ENCODE measurements at regions not wholly inside any gene's neighbourhood (a gene's known extent, or its start where the extent isn't known, plus 50 kb on each side); places are given as distances from the start of the nearest gene placed in this dataset.

DNA sequence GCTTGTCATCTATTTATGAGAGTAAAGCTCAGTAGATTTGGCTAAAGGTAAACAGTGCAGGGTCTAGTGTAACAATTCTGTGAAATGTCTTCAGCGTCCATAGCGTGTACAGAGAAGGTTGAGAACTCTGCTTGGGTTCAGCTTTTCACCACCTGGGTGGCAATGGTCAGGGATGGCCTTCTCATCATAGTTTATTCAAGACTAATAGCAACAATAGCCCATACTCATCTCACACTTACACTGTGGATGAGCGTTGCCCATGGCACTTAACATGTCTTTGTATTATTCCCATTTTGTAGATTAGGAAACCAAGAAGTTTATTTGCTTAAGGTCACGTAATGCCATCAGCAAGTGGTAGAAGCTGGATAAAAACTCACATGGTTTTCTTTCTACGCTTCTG is 106.8 kb upstream of the RND3 start:
- DNase-seq, result no peak

DNA sequence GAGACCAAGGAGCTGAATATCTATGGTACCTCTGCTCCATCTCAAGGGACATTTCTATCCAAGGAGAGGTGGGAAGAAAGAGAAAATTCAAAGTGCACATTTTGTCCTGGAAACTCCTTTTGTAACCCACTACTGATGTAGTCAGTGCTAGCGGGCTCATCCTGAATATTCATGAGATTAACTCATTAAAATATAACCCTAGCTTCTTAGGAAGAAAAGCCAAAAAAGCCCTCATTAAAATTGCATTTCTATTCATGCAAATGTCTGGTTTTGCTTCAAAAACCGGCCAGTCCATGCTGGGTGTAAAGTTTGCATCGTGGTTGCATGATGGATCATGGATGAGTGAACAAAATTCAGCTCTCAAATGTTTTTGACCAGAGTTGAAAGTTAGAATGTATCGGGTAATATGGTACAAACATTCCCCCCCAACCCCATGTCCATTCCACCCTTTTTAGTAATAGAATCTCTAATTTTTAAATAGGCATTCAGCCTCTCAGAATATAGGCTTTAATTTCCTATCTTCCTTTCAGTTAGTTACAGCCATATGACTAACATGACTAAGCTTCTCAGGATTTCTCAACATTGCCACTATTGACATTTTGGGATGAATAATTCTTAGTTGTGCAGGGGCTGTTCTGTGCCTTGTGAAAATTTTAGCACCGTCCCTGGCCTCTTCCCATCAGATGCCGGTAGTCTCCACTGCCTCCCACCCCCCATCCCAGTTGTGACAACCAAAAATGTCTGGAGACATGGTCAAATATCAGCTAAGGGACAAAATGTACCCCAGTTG is 104.2 kb upstream of the RND3 start:
- DNase-seq, result no peak

DNA sequence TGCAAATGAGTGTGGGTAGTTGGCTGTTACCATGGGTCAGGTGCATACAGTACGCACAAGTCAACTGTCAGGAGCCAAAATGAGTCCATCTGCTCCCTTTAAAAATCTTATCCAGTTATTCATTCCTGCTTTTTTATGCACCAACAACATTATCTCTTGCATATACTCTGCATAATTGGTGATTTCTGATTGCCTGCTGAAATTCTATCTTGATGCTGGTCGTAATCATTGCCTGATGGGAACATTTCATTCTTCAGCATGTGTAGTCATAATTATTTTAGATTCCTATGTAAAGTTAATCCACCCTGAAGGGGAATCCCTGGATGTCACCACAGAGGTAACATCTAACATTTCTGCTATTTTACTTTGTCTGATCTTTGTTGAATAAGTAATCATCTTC is 102.2 kb upstream of the RND3 start:
- DNase-seq, result no peak

DNA sequence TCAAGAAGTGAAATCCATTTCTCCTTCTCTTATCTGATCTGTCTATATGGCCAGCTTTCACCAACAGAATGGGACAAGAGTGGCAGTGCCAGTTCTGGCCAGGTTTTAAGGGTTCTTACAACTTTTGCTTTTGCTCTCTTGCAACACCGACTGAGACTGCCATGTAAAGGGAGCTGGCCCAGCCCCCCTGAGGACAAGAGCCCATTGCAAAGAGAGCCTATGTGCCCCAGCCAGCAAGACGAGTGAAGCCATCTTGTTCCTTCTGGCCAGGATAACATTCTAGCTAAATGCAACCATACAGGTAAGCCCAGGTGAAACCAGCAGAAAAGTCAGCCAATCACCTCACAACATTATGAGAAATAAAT is 101.0 kb upstream of the RND3 start:
- no peak for DNase-seq

DNA sequence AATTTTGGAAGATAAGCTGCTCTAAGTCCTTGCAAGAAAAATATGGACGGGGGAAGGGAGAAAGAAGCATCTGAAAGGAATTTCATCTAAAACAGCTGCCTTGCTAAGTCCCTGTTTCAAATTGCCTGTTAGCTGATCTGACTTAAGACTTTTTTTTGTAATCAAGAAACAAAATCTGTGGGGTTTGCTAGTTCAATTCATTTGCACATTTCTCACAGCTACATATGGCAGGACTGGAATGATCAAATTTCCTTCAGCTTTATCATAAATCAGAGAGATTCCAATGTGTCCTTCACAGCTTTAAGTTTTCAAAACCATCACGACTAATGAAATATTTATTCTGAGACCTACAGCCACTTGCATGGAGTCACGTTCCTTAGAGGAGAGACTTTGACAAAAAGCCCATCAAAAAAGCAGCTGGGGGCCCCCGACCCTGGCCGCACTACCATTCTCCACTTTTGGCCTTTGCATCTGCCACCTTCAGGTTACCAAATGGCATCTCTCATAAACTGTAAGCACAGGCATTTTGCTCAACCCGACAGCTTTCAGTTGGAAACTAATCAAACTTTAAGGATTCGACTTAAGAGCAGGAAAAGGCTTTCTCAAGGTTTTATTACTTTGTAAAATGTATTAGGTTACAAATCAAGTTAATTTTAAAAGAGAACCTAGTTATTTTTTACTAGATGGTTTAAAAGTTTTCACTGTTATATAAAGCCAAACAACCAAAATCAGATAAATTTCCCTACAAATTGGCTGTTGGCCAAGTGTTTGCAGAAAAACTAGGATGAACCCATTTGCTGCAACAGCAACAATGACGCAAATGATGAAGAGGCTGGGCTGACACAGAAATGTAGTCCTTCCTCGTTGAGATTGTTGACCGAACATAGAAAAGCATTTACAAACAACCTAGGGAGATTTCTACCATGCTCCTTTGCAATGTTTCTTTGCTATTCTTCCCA is 100.4 kb upstream of the RND3 start:
- no peak for DNase-seq

DNA sequence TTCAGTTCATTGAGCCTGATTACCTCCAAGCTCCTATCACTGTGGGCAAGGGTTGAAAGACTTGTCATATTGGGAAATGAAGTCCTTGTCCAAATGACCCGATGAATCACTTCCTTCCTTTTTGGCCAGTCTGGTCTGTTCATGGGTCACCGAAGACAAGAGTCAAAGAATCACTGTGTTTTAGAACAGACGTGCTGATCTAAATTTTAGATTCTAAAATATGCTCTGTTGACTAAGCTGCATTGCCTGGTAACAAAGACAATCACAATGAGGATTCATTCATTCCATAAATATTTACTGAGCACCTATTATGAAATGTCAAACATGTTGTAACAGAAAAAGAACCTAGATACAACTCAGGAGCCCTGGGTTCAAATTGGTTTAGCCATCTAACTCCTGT is 99.4 kb upstream of the RND3 start:
- no peak for DNase-seq

DNA sequence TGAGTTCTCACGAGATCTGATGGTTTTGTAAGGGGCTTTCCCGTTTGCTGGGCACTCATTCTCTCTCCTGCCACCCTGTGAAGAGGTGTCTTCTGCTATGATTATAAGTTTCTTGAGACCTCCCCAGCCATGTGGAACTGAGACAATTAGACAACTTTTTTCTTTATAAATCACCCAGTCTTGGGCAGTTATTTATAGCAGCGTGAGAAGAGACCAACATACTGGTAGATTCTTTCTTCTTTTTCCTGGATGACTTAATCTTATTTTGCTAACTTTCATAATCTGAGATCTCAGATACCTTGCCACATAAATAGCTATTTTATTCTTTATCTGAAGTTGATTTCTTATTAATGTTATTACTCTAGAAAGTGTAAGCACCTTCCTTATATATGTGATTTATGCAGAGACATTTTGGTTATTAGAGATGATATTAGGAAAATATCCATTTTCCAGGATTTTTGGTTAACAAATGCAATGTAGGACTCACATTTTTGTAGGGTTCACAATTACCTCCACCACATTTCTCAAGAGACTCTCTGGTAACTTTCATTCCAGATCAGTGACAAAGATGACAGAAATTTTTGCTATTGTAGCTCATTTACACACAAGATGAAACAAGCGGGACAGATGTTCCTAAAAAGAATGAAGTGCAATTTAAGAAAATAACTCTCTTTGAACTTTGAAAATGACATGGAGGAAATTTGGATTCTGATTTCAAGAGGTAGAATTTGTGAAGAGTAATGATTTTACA is 97.9 kb upstream of the RND3 start:
- no peak for DNase-seq

DNA sequence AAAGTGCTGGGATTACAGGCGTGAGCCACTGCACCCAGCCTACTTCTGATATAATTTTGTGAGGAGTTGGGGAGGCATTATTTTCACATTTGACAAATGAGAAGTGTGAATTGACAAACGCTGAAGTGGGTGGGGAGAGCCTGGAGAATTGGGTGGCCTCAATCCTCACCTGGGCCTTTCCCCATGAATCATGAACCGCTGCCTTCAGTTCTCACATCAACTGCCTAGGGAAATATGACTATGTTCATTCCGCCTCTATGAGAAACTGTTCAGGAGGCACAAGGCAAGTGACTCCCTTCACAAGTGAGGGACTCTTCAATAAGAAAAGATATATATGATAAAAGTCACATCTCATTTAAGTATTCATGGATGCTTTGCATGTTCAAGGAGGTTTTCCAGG is 96.6 kb upstream of the RND3 start:
- no peak for DNase-seq

DNA sequence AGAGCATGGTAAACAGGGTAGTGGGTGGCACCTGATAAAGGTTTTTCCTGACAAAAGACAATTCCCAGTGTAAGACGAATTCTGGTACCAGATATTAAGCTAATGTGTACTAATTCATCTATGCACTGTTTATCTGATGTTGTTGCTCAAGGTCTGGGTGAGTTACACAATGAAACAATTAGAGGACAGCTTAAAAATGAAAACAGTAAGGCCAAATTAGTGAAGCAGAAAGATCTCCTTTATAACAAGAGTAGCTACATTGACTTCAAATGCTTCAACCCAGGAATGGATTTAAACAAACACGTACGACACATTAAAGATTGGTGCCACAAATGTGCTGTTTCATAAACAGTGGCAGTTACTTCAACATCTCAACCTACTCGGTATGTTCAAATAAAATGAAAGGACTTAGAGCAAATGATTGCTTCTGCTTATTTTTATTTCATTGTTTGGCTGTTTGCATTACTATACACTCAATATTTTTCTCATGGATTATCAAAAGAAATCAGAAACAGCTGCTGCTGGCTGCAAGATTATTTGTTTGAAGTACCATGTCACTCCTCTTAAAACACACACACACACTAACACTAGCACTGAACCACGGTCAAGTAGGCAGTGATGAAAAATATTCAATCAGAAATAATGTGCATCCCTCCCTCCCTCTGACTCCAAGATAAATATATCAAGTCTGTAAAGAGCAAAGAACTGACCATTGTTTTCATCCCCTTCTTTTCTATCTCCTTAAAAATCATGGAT is 94.4 kb upstream of the RND3 start:
- no peak for DNase-seq

DNA sequence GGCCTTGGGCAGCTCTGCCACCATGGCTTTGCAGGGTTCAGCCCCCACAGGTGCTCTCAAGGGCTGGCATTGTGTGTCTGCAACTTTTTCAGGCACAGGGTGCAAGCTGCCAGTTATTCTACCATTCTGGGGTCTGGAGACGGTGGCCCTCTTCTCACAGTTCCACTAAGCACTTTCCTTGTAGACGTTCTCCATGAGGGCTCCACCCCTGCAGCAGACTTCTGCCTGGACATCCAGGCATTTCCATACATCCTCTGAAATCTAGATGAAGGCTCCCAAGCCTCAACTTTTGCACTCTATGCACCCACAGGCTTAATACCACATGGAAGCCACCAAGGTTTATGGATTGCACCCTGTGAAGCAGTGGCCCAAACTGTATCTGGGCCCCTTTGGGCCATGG is 91.0 kb upstream of the RND3 start:
- DNase-seq, result no peak

DNA sequence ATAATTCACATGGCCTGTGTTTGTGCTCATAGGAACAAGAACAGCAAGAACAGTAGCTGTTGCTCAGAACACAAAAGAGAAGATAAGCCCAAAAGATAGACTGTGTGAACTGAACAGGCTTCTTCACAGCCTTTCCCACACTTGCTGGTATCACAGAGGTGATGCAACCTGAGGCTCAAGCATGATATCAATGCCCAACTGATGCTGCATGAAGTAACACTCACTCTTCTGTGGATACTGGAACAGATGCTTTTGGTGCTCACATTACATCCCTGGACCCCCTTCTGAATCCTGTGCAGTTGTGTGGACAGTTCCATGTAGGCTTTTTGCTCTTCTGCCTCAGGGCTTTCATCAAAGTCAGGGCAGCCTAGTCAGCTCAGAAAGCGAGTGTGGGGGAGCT is 88.4 kb upstream of the RND3 start:
- DNase-seq, result no peak

DNA sequence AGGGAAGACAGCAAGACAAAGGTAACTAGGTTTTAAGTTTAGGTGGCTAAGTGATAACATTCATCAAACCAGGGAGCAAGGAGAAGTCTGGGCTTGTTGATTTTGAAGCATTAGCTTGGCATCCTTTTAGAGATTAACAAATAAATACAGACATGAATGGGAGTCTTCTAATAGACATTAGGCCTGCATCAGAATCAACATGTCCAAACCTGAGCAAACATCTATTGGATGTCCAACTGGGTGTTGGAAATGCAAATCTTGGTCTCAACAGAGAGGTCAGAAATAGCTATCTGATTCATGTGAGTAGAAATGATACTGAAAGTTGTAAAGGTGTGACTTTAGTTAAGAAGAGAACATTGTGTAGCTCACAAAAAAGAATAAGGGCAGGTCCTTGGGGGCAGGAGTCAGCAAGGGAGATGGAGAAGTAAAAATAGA is 85.5 kb upstream of the RND3 start:
- DNase-seq, result no peak

DNA sequence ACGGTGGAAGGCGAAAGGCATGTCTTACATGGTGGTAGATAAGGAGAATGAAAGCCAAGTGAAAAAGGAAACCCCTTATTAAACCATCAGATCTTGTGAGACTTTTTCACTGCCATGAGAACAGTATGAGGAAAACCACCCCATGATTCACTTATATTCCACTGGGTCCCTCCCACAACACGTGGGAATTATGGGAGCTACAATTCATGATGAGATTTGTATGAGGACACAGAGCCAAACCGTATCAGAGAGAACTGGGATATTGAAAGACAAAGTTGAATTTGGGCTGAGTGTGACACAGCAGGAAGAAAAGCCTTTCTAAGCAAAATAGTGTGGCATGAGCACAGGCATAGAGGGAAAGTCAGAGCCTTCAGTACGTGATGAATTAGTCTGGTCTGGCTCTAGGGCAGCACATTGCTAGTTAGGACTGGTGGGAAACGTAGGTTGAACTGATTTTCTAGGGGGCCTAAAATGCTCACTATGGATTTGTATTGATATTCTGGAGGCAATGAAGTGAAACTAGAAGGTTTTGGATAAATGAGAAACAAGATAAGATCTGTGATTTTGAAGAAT is 84.8 kb upstream of the RND3 start:
- no peak for DNase-seq

DNA sequence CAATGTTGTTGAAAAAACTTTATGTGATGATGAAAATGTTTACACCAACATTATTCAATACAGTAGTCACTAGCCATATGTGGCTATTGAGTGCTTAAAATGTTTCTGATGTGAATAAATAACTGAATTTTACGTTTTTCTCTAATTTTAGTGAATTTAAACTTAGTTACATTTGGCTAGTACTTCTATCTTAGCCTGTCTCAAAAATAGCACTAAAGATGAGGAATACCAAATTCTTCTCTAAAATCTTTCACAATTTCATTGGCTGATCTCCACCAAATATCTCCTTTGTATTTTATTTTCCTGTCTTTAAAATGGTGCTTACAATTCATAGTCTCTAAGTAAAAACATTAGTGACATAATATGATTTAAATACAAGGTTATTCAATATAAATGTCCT is 83.7 kb upstream of the RND3 start:
- DNase-seq, result no peak

DNA sequence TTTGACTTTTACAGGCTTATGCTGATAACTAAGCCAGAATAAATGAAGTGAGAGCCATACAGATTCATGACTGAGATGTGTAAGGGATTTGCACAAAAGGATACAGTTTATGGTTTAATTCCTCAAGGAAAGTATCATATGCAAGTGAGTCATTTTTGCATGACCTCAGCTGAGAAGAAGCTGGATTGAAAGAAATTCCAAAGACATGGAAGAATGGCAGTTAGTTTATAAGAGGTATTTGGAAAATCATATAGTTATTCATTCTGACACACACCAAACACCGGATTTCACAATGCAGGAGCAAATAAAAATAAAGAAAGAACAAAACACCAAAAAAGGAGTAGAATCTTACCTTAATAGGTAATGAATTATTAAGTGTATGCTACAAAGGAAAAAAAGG is 83.2 kb upstream of the RND3 start:
- no peak for DNase-seq

DNA sequence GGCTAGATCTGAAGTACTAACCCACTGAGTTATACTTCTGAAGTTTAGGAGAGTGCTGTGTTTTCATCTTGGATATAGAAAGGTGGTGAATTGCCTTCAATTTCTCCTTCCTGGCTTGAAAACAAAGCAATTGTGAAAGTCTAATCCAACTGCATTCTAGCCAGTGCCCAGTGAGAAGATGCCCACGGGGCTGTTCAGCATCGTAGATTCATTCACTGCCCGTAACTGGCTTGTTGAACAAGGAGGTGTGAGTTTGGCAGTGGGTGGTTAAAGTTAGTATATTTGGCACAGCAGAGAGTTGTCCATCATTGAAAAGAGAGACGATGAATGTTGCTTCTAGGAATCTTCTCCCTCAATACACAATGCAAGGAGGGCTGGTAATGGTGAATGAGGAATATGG is 82.3 kb upstream of the RND3 start:
- no peak for DNase-seq

DNA sequence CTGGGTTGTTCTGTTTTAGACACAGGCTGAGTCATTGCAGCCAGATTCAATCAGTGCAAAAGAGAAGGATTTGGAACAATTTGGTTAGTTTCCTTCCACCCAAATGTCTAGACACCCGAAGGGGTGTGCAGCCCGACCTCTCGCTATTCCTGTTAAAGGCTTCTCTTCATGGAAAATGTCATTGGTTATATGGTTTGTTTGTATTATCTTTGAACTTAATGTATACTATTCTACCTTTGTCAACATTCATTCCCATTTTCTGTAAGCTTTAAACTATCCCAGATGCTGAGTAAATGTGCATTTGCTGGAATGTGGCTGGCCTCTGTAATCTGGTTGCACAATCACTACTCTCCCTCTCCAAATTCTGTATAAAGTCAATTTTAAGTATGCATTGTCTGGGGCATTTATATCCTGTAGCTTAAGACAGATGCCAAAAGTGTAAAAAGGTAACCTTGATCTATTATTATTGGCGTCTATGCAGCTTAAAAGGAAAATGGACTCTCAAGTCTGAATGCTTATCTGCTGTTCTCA is 80.4 kb upstream of the RND3 start:
- DNase-seq, result no peak

DNA sequence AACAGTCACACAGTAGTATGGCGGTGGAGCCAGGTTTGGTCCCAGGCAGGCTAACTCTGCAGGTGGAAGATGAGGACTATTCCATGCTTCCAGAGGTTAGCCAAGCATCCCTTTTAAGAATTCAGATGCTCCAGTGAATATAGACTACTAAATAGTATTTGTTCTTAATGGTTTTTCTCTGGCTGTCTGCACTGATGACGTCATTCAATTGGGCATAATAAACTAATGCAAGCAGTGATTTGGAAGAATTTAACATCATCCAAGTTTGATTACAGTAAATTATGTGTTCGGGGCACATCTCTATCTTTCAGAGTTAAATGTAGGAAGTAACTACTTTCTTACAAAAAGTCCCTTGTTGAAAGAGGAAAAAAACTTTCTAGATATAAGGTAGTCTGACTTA is 78.8 kb upstream of the RND3 start:
- no peak for DNase-seq

DNA sequence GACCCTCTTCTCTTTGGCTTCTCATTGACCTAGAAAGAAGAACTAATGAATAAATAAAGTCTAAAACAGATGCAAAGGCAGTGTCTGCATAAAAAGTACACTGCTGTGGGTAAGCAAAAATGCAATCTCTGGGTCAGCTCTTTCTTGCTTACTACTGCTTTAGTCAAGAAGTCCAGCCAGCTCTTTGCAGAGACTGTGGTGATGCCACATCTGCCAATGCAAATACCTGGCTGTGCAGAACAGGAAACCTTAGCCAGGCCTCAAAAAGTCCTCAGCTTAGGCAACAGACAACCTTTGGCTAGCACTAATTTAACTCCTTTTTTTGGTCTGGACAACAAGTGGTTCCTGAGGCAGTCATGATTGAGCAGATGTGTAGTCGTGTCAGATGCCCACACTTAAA is 73.6 kb upstream of the RND3 start:
- no peak for DNase-seq

DNA sequence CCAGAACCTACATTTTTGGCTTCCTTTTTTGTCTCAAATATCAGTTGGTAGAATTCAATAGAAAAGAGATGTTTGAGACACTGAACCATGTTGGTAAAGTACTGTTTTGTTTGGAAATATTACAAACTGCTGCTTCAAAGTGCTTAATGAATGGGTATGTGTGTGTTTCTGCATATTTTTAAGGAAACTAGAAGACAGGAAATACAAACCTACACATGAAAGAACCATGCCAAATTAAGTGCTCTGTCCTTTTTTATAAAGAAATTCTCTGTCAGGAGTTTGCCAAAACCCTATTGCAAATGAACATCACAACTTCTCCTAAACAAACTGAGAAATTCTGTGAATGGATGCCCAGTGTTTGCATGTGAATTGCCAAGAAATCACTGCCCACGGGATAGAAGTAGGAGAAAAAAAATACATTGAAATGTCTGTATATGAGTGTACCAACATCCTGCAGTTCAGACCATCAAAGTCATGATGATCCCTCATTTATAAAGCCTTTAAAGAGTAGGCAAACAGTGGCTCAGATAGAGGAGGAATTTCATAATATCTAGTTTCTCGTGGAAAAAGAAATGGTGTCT is 69.6 kb upstream of the RND3 start:
- DNase-seq, result no peak

Data from nucleus accumbens (tissue), 56 donors.